Fibroblast of skin of right biceps (primary cell): ENCODE measurements at regions not wholly inside any gene's neighbourhood (a gene's known extent, or its start where the extent isn't known, plus 50 kb on each side); places are given as distances from the start of the nearest gene placed in this dataset.

ENCODE experiments used
- DNase-seq: peaks from one replicate; pipeline ENCODE4 v3.0.0-alpha.2; 2013

- DNase-seq, result peak; percentile 75
These were observed 309.4 kb downstream of the SEC14L1 start for GRCh38 chr17:77449908-77450741.

- no peak for DNase-seq
These were observed 310.0 kb downstream of the SEC14L1 start for GRCh38 chr17:77450742-77451244.

GRCh38 chr17:77451245-77451893 lies 310.6 kb downstream of the SEC14L1 start:
- peak; percentile 76 for DNase-seq

GRCh38 chr17:77451894-77452852 lies 311.4 kb downstream of the SEC14L1 start:
- peak; percentile 84 for DNase-seq

- no peak for DNase-seq
These were observed 313.0 kb downstream of the SEC14L1 start for GRCh38 chr17:77453613-77454241.

- no peak for DNase-seq
These were observed 313.7 kb downstream of the SEC14L1 start for GRCh38 chr17:77454242-77455095.

- no peak for DNase-seq
These were observed 314.5 kb downstream of the SEC14L1 start for GRCh38 chr17:77455111-77455890.

GRCh38 chr17:77455891-77456260 lies 315.1 kb downstream of the SEC14L1 start:
- DNase-seq, result no peak

GRCh38 chr17:77456271-77456950 lies 315.6 kb downstream of the SEC14L1 start:
- DNase-seq, result no peak

GRCh38 chr17:77456951-77457548 lies 316.3 kb downstream of the SEC14L1 start:
- DNase-seq, result no peak

GRCh38 chr17:77457572-77458201 lies 316.9 kb downstream of the SEC14L1 start:
- DNase-seq, result no peak

GRCh38 chr17:77458202-77459017 lies 317.6 kb downstream of the SEC14L1 start:
- DNase-seq, result no peak

- DNase-seq, result no peak
These were observed 318.4 kb downstream of the SEC14L1 start for GRCh38 chr17:77459018-77459755.

- no peak for DNase-seq
These were observed 319.8 kb downstream of the SEC14L1 start for GRCh38 chr17:77460514-77461046.

- DNase-seq, result no peak
These were observed 320.7 kb downstream of the SEC14L1 start for GRCh38 chr17:77461277-77462057.

GRCh38 chr17:77462090-77462489 lies 321.3 kb downstream of the SEC14L1 start:
- DNase-seq, result no peak
